Left ventricle myocardium inferior (tissue), 1 donor: ENCODE measurements at regions not wholly inside any gene's neighbourhood (a gene's known extent, or its start where the extent isn't known, plus 50 kb on each side); places are given as distances from the start of the nearest gene placed in this dataset.
"Not testable (repeated sequence)": the region's sequence is repeated elsewhere in the genome, so short reads cannot be mapped to it uniquely, and the experiment has no call there.

Source experiments
- DNase-seq: peaks from one replicate; pipeline ENCODE4 v3.0.0-alpha.2; 2020
- H3K27ac ChIP-seq: fragments of 200-600 bp; replicated peaks from 2 replicates; pipeline ENCODE4 v1.8.0; 2021
- H3K27me3 ChIP-seq: fragments of 200-600 bp; 2 replicates; pipeline ENCODE4 v1.8.0; 2021; ENCODE audit warnings: low read depth
- H3K36me3 ChIP-seq: fragments of 200-600 bp; 2 replicates; pipeline ENCODE4 v1.8.0; 2021
- H3K4me1 ChIP-seq: fragments of 200-600 bp; 2 replicates; pipeline ENCODE4 v1.8.0; 2021
- H3K4me3 ChIP-seq: fragments of 200-600 bp; 2 replicates; pipeline ENCODE4 v1.8.0; 2021; ENCODE audit warnings: mild to moderate bottlenecking, moderate library complexity
- H3K9me3 ChIP-seq: fragments of 200-600 bp; replicated peaks from 2 replicates; pipeline ENCODE4 v1.8.0; 2021
- intact Hi-C: fragments of 100-400 bp; cut with micrococcal nuclease; formaldehyde crosslinking; loops from one replicate; pipeline ENCODE4 v1.11.0; 2022
- TF ChIP-seq, protein P1 (sequence below): fragments of 200-600 bp; IDR thresholded peaks from 2 replicates; pipeline ENCODE4 v1.8.0; 2021; ENCODE audit warnings: antibody characterized with exemption, mild to moderate bottlenecking, borderline replicate concordance
- donor health status: DM: no; HTN: yes; CAD: no; lungs with severe emphysema.

DNA sequence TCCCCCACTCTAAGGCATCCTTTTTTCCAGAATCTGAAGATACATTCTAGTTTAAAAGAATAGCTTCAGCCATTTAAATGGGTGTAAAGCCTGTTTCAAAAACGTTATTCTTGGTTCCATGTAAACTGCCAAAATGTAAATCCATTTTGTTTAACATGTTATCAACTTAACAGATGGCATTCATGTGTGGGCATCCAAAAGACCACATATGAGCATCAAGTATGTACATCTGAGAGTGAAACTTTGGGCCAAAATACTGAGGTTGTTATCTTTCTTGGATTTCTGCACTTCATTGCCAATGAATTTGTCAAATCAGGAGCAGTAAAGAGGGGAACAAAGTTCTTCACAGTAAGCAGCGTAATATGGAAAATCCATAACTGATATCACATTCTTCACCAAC lies 395.4 kb downstream of the ZNF804A start:
- H3K27ac ChIP-seq = no peak overlapping the region
- H3K36me3 ChIP-seq = no peaks in the 10 kb centered on the region
- H3K4me1 ChIP-seq = no peaks in the 10 kb centered on the region
- no peaks in the 10 kb centered on the region for H3K27me3 ChIP-seq
- H3K4me3 ChIP-seq = no peak overlapping the region
- TF ChIP-seq, protein P1, sequence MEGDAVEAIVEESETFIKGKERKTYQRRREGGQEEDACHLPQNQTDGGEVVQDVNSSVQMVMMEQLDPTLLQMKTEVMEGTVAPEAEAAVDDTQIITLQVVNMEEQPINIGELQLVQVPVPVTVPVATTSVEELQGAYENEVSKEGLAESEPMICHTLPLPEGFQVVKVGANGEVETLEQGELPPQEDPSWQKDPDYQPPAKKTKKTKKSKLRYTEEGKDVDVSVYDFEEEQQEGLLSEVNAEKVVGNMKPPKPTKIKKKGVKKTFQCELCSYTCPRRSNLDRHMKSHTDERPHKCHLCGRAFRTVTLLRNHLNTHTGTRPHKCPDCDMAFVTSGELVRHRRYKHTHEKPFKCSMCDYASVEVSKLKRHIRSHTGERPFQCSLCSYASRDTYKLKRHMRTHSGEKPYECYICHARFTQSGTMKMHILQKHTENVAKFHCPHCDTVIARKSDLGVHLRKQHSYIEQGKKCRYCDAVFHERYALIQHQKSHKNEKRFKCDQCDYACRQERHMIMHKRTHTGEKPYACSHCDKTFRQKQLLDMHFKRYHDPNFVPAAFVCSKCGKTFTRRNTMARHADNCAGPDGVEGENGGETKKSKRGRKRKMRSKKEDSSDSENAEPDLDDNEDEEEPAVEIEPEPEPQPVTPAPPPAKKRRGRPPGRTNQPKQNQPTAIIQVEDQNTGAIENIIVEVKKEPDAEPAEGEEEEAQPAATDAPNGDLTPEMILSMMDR = no peak
- peaks cover 35% of the 10 kb centered on the region for H3K9me3 ChIP-seq
- intact Hi-C loops = no loop called here
- no peak for DNase-seq

DNA sequence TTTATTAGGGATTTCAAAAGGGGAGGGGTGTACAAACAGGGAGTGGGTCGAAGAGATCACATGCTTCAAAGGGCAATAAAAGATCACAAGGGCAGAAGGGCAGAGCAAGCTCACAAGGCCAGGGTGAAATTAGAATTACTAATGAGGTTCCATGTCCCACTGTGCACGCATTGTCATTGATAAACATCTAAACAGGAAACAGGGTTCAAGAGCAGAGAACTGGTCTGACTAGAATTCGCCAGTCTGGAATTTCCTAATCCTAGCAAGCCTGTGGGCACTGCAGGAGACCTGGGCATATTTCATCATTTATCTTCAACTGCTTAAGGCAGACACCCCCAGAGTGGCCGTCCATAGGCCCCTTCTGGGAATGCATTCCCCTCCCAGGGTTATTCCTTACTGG lies 408.2 kb downstream of the ZNF804A start:
- H3K4me1 ChIP-seq = no peaks in the 10 kb centered on the region
- H3K36me3 ChIP-seq = no peaks in the 10 kb centered on the region
- no peak for DNase-seq
- no peak overlapping the region for H3K4me3 ChIP-seq
- H3K27me3 ChIP-seq = no peaks in the 10 kb centered on the region
- intact Hi-C loops = no loop called here
- TF ChIP-seq, protein P1 = no peak
- peaks cover 60% of the 10 kb centered on the region for H3K9me3 ChIP-seq
- H3K27ac ChIP-seq = no peak overlapping the region

DNA sequence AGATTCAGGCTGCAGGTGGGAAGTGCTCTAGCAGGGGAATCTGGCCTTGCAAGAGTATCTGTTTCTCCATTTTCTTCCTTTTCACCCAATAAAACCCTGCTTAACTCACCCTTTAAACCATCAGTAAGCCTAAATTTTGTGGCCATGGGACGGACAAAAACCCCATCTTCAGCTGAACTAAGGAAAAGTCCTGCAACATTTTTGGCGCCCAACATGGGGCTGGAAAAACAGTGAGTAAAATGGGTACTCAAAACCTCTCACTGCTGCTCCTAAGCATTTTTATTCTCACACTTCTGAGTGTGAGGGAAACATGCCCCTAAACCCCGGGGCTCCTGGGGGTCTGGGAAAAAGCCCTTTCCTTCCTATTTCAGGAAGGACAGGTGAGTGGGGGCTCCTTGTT lies 414.3 kb downstream of the ZNF804A start:
- H3K9me3 ChIP-seq = peaks cover 81% of the 10 kb centered on the region
- TF ChIP-seq, protein P1 = no peak
- intact Hi-C loops = no loop called here
- H3K27me3 ChIP-seq = no peaks in the 10 kb centered on the region
- DNase-seq = no peak
- no peaks in the 10 kb centered on the region for H3K4me1 ChIP-seq
- H3K27ac ChIP-seq = no peak overlapping the region
- H3K4me3 ChIP-seq = no peak overlapping the region
- no peaks in the 10 kb centered on the region for H3K36me3 ChIP-seq

DNA sequence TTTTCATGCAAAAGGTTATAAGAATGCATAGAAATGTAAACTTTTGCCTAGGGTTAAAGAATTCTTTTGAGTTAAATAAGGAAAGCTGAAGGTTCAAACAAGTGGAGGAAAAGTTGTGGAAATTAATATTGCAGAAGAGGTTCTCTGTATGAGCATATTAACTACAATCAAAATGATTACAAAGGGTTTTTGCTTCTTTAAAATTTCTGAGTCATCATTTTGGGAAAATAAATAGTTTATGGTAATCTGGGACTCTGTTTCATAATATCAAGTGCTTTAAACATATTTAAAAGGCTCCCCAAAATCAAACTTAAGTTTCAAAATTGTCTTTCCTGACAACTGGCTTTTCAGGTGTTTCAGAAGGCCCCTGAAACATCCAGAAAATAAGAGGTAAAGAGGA lies 415.7 kb downstream of the ZNF804A start:
- DNase-seq = no peak
- peaks cover 74% of the 10 kb centered on the region for H3K9me3 ChIP-seq
- no peak overlapping the region for H3K27ac ChIP-seq
- H3K4me3 ChIP-seq = no peak overlapping the region
- intact Hi-C loops = no loop called here
- no peaks in the 10 kb centered on the region for H3K27me3 ChIP-seq
- no peaks in the 10 kb centered on the region for H3K4me1 ChIP-seq
- H3K36me3 ChIP-seq = no peaks in the 10 kb centered on the region
- TF ChIP-seq, protein P1 = no peak

DNA sequence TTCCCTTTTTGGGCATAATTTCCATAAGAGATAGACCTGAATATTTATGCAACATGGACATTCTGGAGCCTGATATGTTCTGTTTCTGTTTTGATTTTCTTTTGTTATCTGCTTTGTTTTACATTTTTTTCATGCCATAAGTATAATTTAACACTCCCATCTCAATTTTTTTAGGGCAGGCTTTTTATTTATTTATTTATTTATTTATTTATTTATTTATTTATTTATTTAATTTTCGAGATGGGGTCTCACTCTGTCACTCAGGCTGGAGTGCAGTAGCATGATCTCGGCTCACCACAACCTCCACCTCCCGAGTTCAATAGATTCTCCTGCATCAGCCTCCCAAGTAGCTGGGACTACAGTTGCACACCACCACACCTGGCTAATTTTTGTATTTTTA lies 427.6 kb downstream of the ZNF804A start:
- H3K36me3 ChIP-seq, H3K4me1 ChIP-seq, DNase-seq, H3K27me3 ChIP-seq, H3K4me3 ChIP-seq, intact Hi-C loops, H3K27ac ChIP-seq: not testable (repeated sequence)
- peaks cover 27% of the 10 kb centered on the region for H3K9me3 ChIP-seq

DNA sequence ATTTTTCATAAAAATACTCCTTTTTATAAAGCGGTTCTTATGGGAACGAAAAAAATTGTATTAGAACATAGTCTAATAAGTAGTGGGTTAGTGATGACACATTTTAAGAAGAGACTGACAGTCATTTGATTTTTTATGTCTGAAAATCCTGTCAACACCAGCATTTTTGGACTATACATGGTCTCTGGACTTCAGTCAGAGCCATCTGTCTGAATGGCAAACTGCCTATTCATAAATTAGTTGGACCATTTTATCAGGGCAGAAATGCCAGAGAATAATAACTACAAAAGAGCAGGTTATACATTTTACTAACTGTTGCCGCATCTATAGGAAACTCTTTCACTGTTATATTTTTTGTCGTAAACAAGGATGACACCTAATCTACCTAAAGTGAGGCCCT lies 437.6 kb downstream of the ZNF804A start:
- DNase-seq = no peak
- H3K36me3 ChIP-seq = no peaks in the 10 kb centered on the region
- H3K27me3 ChIP-seq = no peaks in the 10 kb centered on the region
- intact Hi-C loops = no loop called here
- H3K4me3 ChIP-seq = no peak overlapping the region
- no peak overlapping the region for H3K27ac ChIP-seq
- TF ChIP-seq, protein P1 = no peak
- H3K4me1 ChIP-seq = no peaks in the 10 kb centered on the region
- H3K9me3 ChIP-seq = peaks cover 28% of the 10 kb centered on the region
